Osteoblast (primary cell): ENCODE measurements at regions not wholly inside any gene's neighbourhood (a gene's known extent, or its start where the extent isn't known, plus 50 kb on each side); places are given as distances from the start of the nearest gene placed in this dataset.

Experiments
- DNase-seq: peaks from one replicate; pipeline ENCODE4 v3.0.0; 2011; ENCODE audit warnings: low spot score, mixed read lengths; ENCODE audit not compliant: insufficient read length; ENCODE audit errors: missing footprints
- H2AFZ ChIP-seq: 2 replicates; pipeline ENCODE4 v1.6.0; 2011; ENCODE audit warnings: mild to moderate bottlenecking, low read length
- H3K27ac ChIP-seq: 2 replicates; pipeline ENCODE4 v1.5.1; 2011; ENCODE audit warnings: mild to moderate bottlenecking, low read depth, low read length, moderate library complexity
- H3K27me3 ChIP-seq: 2 replicates; pipeline ENCODE4 v1.6.0; 2012; ENCODE audit warnings: mild to moderate bottlenecking, control low read depth, inconsistent platforms, low read length, moderate library complexity; ENCODE audit not compliant: insufficient read depth
- H3K36me3 ChIP-seq: 2 replicates; pipeline ENCODE4 v1.5.1; 2011; ENCODE audit warnings: mild to moderate bottlenecking, low read length, control low read depth, moderate library complexity; ENCODE audit not compliant: insufficient read depth
- H3K4me1 ChIP-seq: 2 replicates; pipeline ENCODE4 v1.5.1; 2011; ENCODE audit warnings: mild to moderate bottlenecking, low read length, control low read depth, moderate library complexity; ENCODE audit not compliant: insufficient read depth
- H3K4me2 ChIP-seq: 2 replicates; pipeline ENCODE4 v1.6.0; 2011; ENCODE audit warnings: mild to moderate bottlenecking, low read length; ENCODE audit not compliant: insufficient read depth
- H3K4me3 ChIP-seq: fragments of 200-600 bp; sonication (generic); 3 replicates; pipeline ENCODE4 v1.5.1; 2012; ENCODE audit warnings: mild to moderate bottlenecking, low read length, inconsistent platforms; ENCODE audit not compliant: insufficient read depth
- H3K79me2 ChIP-seq: 2 replicates; pipeline ENCODE4 v1.6.0; 2012; ENCODE audit warnings: mild to moderate bottlenecking, low read length, control low read depth, inconsistent platforms; ENCODE audit not compliant: insufficient read depth
- H3K9me3 ChIP-seq: 2 replicates; pipeline ENCODE4 v1.5.1; 2011; ENCODE audit warnings: low read depth, low read length, control low read depth
- H4K20me1 ChIP-seq: 2 replicates; pipeline ENCODE4 v1.6.0; 2012; ENCODE audit warnings: mild to moderate bottlenecking, low read length, control low read depth; ENCODE audit not compliant: insufficient read depth
- CTCF ChIP-seq: IDR thresholded peaks from 2 replicates; pipeline ENCODE4 v1.5.1; 2011; ENCODE audit warnings: mild to moderate bottlenecking, low read depth, low read length, moderate library complexity; ENCODE audit errors: extremely low read depth

GRCh38 chr1:218166268-218166945 is 118.7 kb upstream of the RRP15 start:
- Histone ChIP-seq H3K27ac (no peak overlapping the region), H3K4me3 (no peak overlapping the region), H3K4me1 (peaks cover 9% of the 10 kb centered on the region), H3K4me2 (no peak overlapping the region), H3K79me2 (no peaks in the 10 kb centered on the region), H2AFZ (no peak overlapping the region), H3K9me3 (no peaks in the 10 kb centered on the region), H3K36me3 (no peaks in the 10 kb centered on the region), H3K27me3 (peaks cover 74% of the 10 kb centered on the region), H4K20me1 (no peaks in the 10 kb centered on the region)
- TF ChIP-seq CTCF: no peak
- no peak for DNase-seq

DNA sequence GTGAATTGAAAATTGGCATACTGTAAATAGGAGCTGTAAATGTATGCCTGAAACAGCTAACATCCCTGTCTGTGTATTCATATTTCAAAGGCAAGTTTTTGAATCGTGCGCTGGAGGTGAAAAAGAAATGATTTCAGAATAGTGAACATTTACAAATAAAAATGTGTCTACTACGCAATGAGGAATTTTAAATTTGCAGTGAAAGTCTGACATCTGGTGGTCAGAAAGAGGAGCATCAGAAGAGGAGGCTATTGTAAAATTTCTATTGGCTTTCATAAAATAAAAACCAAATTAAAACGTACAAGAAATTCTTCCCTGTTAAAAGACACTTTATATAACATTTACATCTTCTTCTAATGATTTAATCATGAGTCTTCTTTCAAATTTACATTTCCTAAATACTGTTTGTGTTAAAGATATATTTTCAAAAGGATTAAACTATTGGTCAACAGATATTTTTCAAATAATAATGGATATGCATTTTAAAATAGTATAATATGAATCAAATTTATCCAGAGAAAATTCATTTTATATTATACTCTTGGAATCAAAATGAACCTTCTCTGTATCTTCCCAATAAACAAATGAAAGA is 113.7 kb upstream of the RRP15 start:
- H4K20me1 ChIP-seq: no peaks in the 10 kb centered on the region
- TF ChIP-seq CTCF: peak; percentile 74
- H3K9me3 ChIP-seq: no peaks in the 10 kb centered on the region
- H3K79me2 ChIP-seq: no peaks in the 10 kb centered on the region
- no peak overlapping the region for H3K4me2 ChIP-seq
- H3K4me1 ChIP-seq: no peaks in the 10 kb centered on the region
- no peak for DNase-seq
- H3K27me3 ChIP-seq: peaks cover 30% of the 10 kb centered on the region
- H3K4me3 ChIP-seq: no peak overlapping the region
- H3K36me3 ChIP-seq: no peaks in the 10 kb centered on the region
- H3K27ac ChIP-seq: no peak overlapping the region
- H2AFZ ChIP-seq: no peak overlapping the region

GRCh38 chr1:218182455-218182854 is 102.6 kb upstream of the RRP15 start:
- Histone ChIP-seq H2AFZ (no peak overlapping the region), H3K4me1 (no peaks in the 10 kb centered on the region), H3K36me3 (no peaks in the 10 kb centered on the region), H4K20me1 (no peaks in the 10 kb centered on the region), H3K79me2 (no peaks in the 10 kb centered on the region), H3K9me3 (no peaks in the 10 kb centered on the region), H3K27me3 (no peaks in the 10 kb centered on the region), H3K27ac (no peak overlapping the region), H3K4me3 (no peak overlapping the region), H3K4me2 (no peak overlapping the region)
- no peak for DNase-seq
- TF ChIP-seq CTCF: no peak

- H2AFZ ChIP-seq: no peak overlapping the region
- H3K27ac ChIP-seq: no peak overlapping the region
- no peak overlapping the region for H3K4me3 ChIP-seq
- no peaks in the 10 kb centered on the region for H3K4me1 ChIP-seq
- H3K36me3 ChIP-seq: no peaks in the 10 kb centered on the region
- H3K79me2 ChIP-seq: no peaks in the 10 kb centered on the region
- H4K20me1 ChIP-seq: no peaks in the 10 kb centered on the region
- peak; percentile 22 for DNase-seq
- H3K27me3 ChIP-seq: peaks cover 15% of the 10 kb centered on the region
- TF ChIP-seq CTCF: no peak
- H3K4me2 ChIP-seq: no peak overlapping the region
- H3K9me3 ChIP-seq: no peaks in the 10 kb centered on the region
Measured at GRCh38 chr1:218200979-218201378, 84.1 kb upstream of the RRP15 start.
